GM19397 (cell line): ENCODE measurements at regions not wholly inside any gene's neighbourhood (a gene's known extent, or its start where the extent isn't known, plus 50 kb on each side); places are given as distances from the start of the nearest gene placed in this dataset.
"Not testable (repeated sequence)": the region's sequence is repeated elsewhere in the genome, so short reads cannot be mapped to it uniquely, and the experiment has no call there.

ENCODE experiments used
- ATAC-seq: cut with Tn5 transposase; IDR thresholded peaks from one replicate; pipeline ENCODE4 v1.9.1; 2021; ENCODE audit warnings: mild to moderate bottlenecking, moderate library complexity; ENCODE audit not compliant: unreplicated experiment

- ATAC-seq: no peak
Observed at GRCh38 chr11:115613004-115613403, 108.8 kb upstream of the CADM1 start.

GRCh38 chr11:115612046-115612730, 108.0 kb upstream of the CADM1 start:
- ATAC-seq: no peak

DNA sequence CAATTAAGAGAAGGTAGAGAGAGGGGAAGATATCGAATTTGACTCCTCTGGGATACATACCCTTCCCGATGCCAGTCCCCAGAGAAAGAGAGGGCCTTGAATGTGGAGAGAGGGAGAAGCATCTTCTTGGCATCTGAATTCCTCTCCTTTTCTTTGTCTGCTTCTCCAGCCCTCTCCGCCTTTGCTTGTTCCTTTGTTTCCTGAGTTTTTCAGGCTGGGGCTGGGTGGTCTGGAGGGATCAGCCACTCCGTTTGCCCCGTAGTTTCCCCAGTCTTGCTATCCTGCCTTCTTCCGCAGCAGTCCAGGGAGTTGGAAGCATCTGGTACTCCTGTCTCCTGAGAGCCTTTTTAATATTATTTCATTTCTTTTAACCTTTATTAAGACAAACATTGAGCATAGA, 107.1 kb upstream of the CADM1 start:
- no peak for ATAC-seq

DNA sequence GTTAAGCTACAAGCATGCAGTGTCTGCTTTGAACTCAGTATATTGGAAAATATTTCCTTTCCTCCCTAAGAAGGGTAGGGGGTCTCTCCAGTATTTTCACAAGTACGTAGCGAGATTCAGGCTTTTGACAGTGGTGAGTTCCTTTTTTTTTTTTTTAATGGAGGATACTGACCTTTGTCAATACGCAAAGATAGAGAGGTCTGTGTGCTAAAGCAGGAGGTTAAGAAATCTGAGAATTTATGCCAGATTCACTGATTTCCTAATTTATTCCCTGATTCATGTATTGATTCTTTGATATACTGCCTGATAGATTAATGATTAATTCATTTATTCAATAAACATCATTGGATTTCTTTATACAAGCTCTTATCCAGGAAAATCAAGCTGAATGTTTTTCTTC, 106.7 kb upstream of the CADM1 start:
- ATAC-seq: no peak

GRCh38 chr11:115610234-115610633, 106.0 kb upstream of the CADM1 start:
- ATAC-seq: not testable (repeated sequence)

DNA sequence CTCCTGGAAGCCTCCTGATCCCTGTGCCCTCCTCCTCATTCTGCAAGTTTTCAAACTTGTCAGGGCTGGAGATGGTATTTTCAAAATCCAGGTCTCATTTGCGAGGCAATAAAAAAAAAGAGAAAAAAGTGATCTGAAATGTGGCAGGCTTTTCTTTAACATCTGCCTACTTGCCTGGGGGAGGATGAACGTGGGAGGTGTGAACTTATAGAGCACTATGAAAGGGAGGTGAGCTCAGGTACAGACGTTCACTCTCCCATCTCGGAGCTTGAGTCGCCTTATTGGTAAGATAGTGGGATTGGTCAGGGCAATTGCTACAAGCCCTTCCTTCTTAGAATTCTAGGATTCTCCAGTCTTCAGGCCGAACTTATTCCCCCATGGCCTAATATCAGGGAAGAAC, 104.8 kb upstream of the CADM1 start:
- ATAC-seq: no peak

- no peak for ATAC-seq
Observed at GRCh38 chr11:115607621-115608221, 103.5 kb upstream of the CADM1 start.

GRCh38 chr11:115606498-115607220, 102.4 kb upstream of the CADM1 start:
- no peak for ATAC-seq

DNA sequence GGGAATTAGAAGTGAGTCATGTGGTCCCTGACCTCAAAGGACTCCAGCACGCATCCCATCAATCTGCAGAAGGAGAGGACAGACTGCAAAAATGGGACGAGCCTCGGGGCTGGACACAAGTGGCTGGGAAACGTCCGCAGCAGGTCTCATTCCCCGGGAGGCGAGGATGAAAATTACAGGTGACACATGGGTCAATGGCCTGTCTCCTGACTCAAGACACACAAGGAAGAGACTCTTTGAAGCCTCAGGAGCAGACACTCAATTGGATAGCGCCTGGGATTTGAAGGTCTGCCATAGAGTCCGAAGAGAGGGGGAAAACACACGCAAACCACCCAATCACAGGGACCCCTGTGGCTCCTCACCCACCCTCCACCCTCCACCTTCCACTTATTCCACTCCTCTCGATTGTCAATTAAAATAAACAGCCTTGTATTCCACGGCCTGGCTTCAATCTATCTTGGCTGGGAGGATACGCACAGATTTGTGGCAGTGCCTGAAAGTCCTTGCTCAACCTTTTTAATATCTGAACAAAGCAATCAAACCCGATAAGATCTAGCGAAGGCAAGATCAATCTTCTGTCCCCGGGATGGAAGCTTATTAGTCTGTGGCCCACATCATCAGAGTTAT, 101.8 kb upstream of the CADM1 start:
- no peak for ATAC-seq

DNA sequence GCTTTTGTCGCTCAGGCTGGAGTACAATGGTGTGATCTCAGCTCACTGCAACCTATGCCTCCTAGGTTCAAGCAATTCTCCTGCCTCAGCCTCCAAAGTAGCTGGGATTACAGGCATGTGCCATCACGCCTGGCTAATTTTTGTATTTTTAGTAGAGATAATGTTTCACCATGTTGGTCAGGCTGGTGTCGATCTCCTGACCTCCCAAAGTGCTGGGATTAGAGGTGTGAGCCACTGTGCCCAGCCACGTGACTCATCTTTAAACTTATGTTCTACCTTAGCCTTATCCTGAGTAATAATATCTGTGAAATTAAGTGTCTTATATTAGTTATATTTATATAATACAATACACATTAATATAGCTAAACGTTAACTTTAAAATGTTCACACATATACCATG, 101.2 kb upstream of the CADM1 start:
- not testable (repeated sequence) for ATAC-seq

GRCh38 chr11:115599125-115599524, 94.9 kb upstream of the CADM1 start:
- no peak for ATAC-seq

GRCh38 chr11:115598257-115598901, 94.2 kb upstream of the CADM1 start:
- ATAC-seq: no peak

DNA sequence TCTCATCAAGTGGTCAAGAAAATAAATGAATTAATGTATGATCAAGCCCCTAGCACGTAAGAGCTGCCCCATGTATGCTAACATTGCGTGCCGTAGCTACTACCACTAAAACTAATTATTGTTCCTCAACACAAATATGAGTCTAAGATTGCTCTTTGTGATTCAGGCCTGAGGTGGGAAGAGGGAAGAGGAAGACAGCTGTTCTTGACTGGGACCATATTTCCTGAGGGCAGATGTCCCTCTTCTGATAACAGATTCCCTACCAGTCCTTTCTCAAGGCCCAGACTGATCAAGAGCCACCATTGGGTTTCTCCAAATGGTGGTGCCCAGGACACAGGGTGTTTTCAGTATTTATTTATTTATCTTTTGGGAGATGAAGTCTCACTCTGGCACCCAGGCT, 87.2 kb upstream of the CADM1 start:
- no peak for ATAC-seq

DNA sequence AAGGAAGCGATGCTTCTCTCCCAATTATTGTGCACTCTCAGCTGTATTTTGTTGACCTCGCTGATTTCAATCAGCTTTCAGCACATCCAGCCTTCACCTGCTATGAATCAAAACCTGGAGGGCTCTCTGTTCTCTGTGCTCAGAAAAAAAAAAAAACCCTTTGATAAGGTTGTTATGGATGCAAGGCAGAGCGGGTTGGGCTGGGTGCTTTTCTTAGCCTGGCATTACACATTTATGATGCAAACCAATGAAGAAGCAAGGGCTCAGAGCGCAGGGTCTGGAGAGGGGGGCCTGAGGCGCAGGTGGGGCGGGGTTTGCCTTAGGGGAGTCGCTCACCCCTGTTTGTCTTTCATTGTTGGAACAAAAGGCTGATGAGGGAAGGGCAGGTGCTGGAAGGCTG, 86.0 kb upstream of the CADM1 start:
- ATAC-seq: no peak

GRCh38 chr11:115587718-115588342, 83.6 kb upstream of the CADM1 start:
- no peak for ATAC-seq

DNA sequence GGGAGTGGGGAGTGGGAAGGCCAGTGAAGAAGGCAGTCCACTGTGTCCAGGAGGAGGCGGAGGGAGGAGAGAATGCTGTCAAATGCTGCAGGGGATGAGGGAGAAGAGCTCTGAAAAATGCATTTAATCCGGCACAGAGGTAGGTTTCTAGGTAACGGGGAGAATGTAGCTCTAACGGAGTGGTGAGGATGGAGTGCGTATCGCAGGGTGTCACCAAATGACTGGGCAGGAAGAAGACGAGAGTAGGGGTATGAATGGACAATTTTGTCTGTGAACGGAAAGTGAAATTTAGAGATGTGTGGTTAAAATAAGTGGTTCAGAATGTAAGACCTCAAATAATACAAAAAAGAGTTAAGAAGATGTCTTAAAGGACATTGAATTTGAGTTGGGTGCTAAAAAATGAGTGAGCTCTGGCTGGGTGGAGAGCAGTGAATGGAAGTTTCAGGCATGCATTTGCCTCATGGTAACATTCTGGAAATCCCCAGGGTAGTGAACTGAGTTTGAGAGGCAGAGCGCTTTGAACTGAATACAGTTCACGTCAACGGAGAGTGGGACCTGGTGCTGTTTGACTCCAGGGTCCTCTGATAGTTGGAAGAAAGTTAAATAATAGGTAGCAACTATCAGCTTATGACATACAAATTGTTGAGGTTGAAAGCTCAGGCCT, 81.3 kb upstream of the CADM1 start:
- no peak for ATAC-seq

DNA sequence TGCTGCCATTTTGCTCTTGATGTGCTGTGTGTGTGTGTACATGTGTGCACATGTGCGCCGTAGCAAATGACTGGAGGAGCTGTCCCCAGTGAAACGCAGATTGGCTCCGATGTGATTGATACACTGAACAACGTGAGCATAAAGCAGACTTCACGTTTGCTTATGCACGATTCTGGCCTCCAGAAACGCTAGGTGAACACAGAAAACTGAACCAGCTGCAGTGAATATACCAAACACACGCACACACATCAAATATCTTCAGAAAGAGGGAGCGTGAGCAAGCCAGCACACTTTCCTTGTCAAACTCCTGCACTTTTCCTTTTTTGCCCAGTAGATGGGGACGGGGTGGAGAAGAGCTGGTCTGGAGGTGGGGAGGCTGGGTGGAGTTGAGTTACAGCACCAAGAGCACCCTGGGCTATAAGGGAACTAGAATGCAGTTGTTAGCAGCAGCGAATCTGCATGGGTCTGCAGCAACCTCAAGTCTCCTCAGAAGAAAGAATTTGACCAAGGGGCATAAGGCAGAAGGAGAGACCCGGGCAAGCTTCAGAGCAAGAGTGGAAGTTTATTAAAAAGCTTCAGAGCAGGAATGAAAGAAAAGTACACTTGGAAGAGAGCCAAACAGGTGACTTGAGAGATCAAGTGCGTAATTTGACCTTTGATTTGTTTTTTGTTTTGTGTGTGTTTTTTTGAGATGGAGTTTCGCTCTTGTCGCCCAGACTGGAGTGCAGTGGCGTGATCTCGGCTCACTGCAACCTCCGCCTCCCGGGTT, 77.8 kb upstream of the CADM1 start:
- ATAC-seq: no peak

DNA sequence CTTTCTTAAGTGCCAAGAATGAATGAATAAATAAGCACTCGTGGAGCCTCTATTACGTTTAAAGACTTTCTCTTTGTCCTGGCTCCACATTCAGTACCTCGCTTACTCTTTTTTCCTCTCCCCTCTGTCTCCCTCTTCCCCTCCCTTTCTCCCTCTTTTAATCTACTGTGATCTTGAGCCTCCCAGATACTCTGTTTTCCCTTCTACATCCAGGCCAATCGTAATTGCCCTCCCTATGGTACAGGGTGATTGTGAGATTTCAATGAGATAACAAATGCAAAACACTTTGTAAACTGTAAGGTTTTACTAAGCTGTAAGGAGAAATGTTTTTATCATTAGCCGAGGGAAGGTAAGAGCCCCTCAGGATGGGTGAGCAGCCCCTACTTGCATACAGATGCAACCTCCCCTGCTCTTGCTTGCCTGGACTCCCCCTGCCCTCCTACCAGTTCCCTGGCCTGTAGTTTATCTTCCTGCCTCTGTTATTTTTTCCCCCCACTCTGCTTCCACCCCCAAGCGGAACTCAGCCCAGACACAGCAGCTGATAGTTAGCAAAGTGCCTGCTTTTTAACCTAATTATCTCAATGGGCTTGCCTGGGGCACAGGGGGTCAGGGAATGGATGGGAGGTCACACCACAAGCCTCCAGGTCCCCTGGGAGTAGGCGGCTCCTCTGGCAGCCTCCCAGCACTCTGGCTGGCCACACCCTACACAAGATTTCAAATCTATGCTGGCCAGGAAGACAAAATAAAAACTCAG, 76.9 kb upstream of the CADM1 start:
- no peak for ATAC-seq

GRCh38 chr11:115580416-115580815, 76.2 kb upstream of the CADM1 start:
- ATAC-seq: no peak
